Stomach (tissue), 8 donors: ENCODE measurements at regions not wholly inside any gene's neighbourhood (a gene's known extent, or its start where the extent isn't known, plus 50 kb on each side); places are given as distances from the start of the nearest gene placed in this dataset.

Experiments used
- DNase-seq, 2 donors: peaks; one replicate each; pipeline versions ENCODE4 v3.0.0 to v3.0.0-alpha.2; 2013 to 2019
- H3K27ac ChIP-seq, 5 donors: fragments of 200-600 bp in 4 of 5; sonication (generic) in 4 of 5; one replicate each; pipeline ENCODE4 v1.5.1; 2013 to 2019; ENCODE audit warnings: mild to moderate bottlenecking in 1 of 5, moderate library complexity in 1 of 5
- H3K27me3 ChIP-seq, 3 donors: fragments of 200-600 bp; sonication (generic); one replicate each; pipeline ENCODE4 v1.5.1; 2017 to 2019; ENCODE audit warnings: mixed run types in 1 of 3
- H3K36me3 ChIP-seq, 4 donors: fragments of 200-600 bp; sonication (generic); 1 replicate in 3 of 4; 2 replicates in 1 of 4; pipeline ENCODE4 v1.5.1; 2016 to 2019
- H3K4me1 ChIP-seq, 4 donors: fragments of 200-600 bp; sonication (generic); one replicate each; pipeline ENCODE4 v1.5.1; 2016 to 2019
- H3K4me3 ChIP-seq, 4 donors: fragments of 200-600 bp; sonication (generic) in 3 of 4; one replicate each; pipeline ENCODE4 v1.5.1; 2016 to 2019; ENCODE audit warnings: mild to moderate bottlenecking in 1 of 4
- H3K9me3 ChIP-seq, 4 donors: fragments of 200-600 bp; sonication (generic); one replicate each; pipeline ENCODE4 v1.5.1; 2016 to 2019
- CTCF ChIP-seq, 7 experiments: fragments of 450-650 bp in 4 of 7; fragments of 200-600 bp in 3 of 7; sonication (generic) in 3 of 7; IDR thresholded peaks; one replicate each; pipeline ENCODE4 v1.5.1; 2016 to 2019; ENCODE audit warnings: antibody characterized with exemption in 7 of 7, control low read depth in 2 of 7, mild to moderate bottlenecking in 1 of 7
- EP300 ChIP-seq: sonication (generic); formaldehyde crosslinking; IDR thresholded peaks from one replicate; pipeline ENCODE4 v1.6.1; 2017; ENCODE audit warnings: antibody characterized with exemption
- POLR2A ChIP-seq, 4 donors: fragments of 450-650 bp; IDR thresholded peaks; one replicate each; pipeline ENCODE4 v1.6.1; 2016; ENCODE audit warnings: antibody characterized with exemption in 4 of 4, control low read depth in 2 of 4, mild to moderate bottlenecking in 1 of 4, moderate library complexity in 1 of 4
- POLR2AphosphoS5 ChIP-seq, 3 donors: sonication (generic); formaldehyde crosslinking; IDR thresholded peaks; one replicate each; pipeline ENCODE4 v1.6.1; 2016; ENCODE audit warnings: antibody characterized with exemption in 3 of 3
- WGBS, 5 donors: extraction: QIAGEN DNeasy Blood & Tissue Kit in 3 of 5; methylation state at CpG; one replicate each; pipeline versions ENCODE4 v1.1.5 to v1.1.7; 2013 to 2018; 5-methylcytosine and 5-hydroxymethylcytosine counted together
- intact Hi-C: fragments of 100-400 bp; cut with DNase I; formaldehyde crosslinking; loops from one replicate; pipeline ENCODE4 v1.15.1; 2023; ENCODE audit warnings: low total_unique reads
- donor health status: healthy with polysubstance abuse.
- donor health status: Bipolar disorder and iron deficiency.
- donor health status: healthy.

- DNase-seq, result no peak
- 62 to 74% (median 66%) methylated on average over 2 of the region's 2 CpGs for WGBS, 5 donors
- H3K4me3 ChIP-seq, result no peak overlapping the region
- no peaks in the 10 kb centered on the region for H3K36me3 ChIP-seq
- intact Hi-C loops, result no loop called here
- H3K9me3 ChIP-seq, result no peaks in the 10 kb centered on the region
- peaks cover 0 to 16% (median 9%) of the 10 kb centered on the region in 4 donors for H3K4me1 ChIP-seq
- TF ChIP-seq CTCF (IDR thresholded peaks at IDR 0.05) (no peak), EP300 (no peak), POLR2AphosphoS5 (IDR thresholded peaks at IDR 0.05) (no peak), POLR2A (IDR thresholded peaks at IDR 0.05) (no peak)
- H3K27me3 ChIP-seq, result no peaks in the 10 kb centered on the region
- H3K27ac ChIP-seq, result no peak overlapping the region
These were observed 322.9 kb downstream of the BCL11B start for GRCh38 chr14:98949051-98949450.

GRCh38 chr14:98949481-98950135 is 322.4 kb downstream of the BCL11B start:
- no peaks in the 10 kb centered on the region for H3K36me3 ChIP-seq
- TF ChIP-seq EP300, result no peak
- no peak for TF ChIP-seq CTCF (IDR thresholded peaks at IDR 0.05)
- no peak for TF ChIP-seq POLR2AphosphoS5 (IDR thresholded peaks at IDR 0.05)
- TF ChIP-seq POLR2A (IDR thresholded peaks at IDR 0.05), result no peak

GRCh38 chr14:98950353-98950895 is 321.6 kb downstream of the BCL11B start:
- no peak for DNase-seq

More at GRCh38 chr14:98949481-98950135, 322.4 kb downstream of the BCL11B start:
- no peak overlapping the region for H3K4me3 ChIP-seq
- H3K27ac ChIP-seq, result no peak overlapping the region
- peaks cover 0 to 16% (median 9%) of the 10 kb centered on the region in 4 donors for H3K4me1 ChIP-seq
- WGBS, 5 donors, result 73 to 83% (median 78%) methylated on average over 9 of the region's 9 CpGs
- no peaks in the 10 kb centered on the region for H3K9me3 ChIP-seq
- intact Hi-C loops, result no loop called here
- DNase-seq, result no peak
- no peaks in the 10 kb centered on the region for H3K27me3 ChIP-seq

GRCh38 chr14:98951031-98951430 is 321.0 kb downstream of the BCL11B start:
- DNase-seq, result no peak
- Histone ChIP-seq H3K36me3 (no peaks in the 10 kb centered on the region), H3K4me3 (no peak overlapping the region), H3K9me3 (no peaks in the 10 kb centered on the region), H3K4me1 (peaks cover 0 to 14% (median 9%) of the 10 kb centered on the region in 4 donors), H3K27ac (no peak overlapping the region), H3K27me3 (no peaks in the 10 kb centered on the region)
- TF ChIP-seq CTCF (IDR thresholded peaks at IDR 0.05) (no peak), EP300 (no peak), POLR2AphosphoS5 (IDR thresholded peaks at IDR 0.05) (no peak)
- WGBS, 5 donors, result 77 to 93% (median 88%) methylated on average over 3 of the region's 3 CpGs
- intact Hi-C loops, result no loop called here

More at GRCh38 chr14:98950353-98950895, 321.6 kb downstream of the BCL11B start:
- WGBS, 5 donors, result 74 to 85% (median 75%) methylated on average over 4 to 5 of the region's 5 CpGs
- H3K4me1 ChIP-seq, result peaks cover 0 to 16% (median 9%) of the 10 kb centered on the region in 4 donors
- intact Hi-C loops, result no loop called here
- no peak overlapping the region for H3K27ac ChIP-seq
- H3K4me3 ChIP-seq, result no peak overlapping the region
- no peaks in the 10 kb centered on the region for H3K9me3 ChIP-seq
- H3K27me3 ChIP-seq, result no peaks in the 10 kb centered on the region
- no peak for TF ChIP-seq POLR2A (IDR thresholded peaks at IDR 0.05)
- no peak for TF ChIP-seq CTCF (IDR thresholded peaks at IDR 0.05)
- no peak for TF ChIP-seq POLR2AphosphoS5 (IDR thresholded peaks at IDR 0.05)
- no peak for TF ChIP-seq EP300
- no peaks in the 10 kb centered on the region for H3K36me3 ChIP-seq
